ENCODE measurements at regions not wholly inside any gene's neighbourhood (a gene's known extent, or its start where the extent isn't known, plus 50 kb on each side); places are given as distances from the start of the nearest gene placed in this dataset.

GRCh38 chr12:78674311-78675090 lies 190.1 kb upstream of the SYT1 start:
- DNase-seq (ENCODE audit: extremely low read depth, low read depth), result no peak
- TF ChIP-seq, protein P1, sequence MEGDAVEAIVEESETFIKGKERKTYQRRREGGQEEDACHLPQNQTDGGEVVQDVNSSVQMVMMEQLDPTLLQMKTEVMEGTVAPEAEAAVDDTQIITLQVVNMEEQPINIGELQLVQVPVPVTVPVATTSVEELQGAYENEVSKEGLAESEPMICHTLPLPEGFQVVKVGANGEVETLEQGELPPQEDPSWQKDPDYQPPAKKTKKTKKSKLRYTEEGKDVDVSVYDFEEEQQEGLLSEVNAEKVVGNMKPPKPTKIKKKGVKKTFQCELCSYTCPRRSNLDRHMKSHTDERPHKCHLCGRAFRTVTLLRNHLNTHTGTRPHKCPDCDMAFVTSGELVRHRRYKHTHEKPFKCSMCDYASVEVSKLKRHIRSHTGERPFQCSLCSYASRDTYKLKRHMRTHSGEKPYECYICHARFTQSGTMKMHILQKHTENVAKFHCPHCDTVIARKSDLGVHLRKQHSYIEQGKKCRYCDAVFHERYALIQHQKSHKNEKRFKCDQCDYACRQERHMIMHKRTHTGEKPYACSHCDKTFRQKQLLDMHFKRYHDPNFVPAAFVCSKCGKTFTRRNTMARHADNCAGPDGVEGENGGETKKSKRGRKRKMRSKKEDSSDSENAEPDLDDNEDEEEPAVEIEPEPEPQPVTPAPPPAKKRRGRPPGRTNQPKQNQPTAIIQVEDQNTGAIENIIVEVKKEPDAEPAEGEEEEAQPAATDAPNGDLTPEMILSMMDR (IDR thresholded peaks at IDR 0.05; ENCODE audit: low read depth, low read length, missing control alignments), result no peak

GRCh38 chr12:78680596-78680995 lies 184.0 kb upstream of the SYT1 start:
- no peak overlapping the region for H3K4me3 ChIP-seq (replicated peaks; ENCODE audit: low read depth, low read length)
- DNase-seq (ENCODE audit: extremely low read depth, low read depth), result no peak
- TF ChIP-seq, protein P1 (IDR thresholded peaks at IDR 0.05; ENCODE audit: low read depth, low read length, missing control alignments), result no peak

More at GRCh38 chr12:78674311-78675090, 190.1 kb upstream of the SYT1 start:
- no peak overlapping the region for H3K4me3 ChIP-seq (replicated peaks; ENCODE audit: low read depth, low read length)

- no peak overlapping the region for H3K4me3 ChIP-seq (replicated peaks; ENCODE audit: low read depth, low read length)
- TF ChIP-seq, protein P1 (IDR thresholded peaks at IDR 0.05; ENCODE audit: low read depth, low read length, missing control alignments), result no peak
- no peak for DNase-seq (ENCODE audit: extremely low read depth, low read depth)
Observed at GRCh38 chr12:78683031-78683430, 181.5 kb upstream of the SYT1 start.

DNA sequence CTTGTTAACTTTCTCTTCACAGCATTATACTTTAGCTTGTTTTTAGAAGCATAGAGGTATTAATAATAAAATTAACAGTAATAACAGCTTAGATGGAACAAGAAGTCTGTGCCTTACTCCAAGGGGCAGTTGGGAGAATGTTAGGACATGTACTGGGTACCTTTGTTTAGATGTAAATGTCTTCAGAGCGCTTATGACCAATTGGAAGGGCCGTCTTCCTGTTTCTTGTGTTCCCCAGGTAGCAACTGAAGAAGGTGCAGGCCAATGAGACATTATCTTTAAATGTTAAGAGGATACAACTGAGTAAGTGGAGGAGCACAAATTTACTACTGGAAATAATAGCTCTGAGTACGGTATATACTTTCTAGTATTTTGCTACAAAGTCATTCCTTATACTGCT lies 180.9 kb upstream of the SYT1 start:
- no peak overlapping the region for H3K4me3 ChIP-seq (replicated peaks; ENCODE audit: low read depth, low read length)
- TF ChIP-seq, protein P1 (IDR thresholded peaks at IDR 0.05; ENCODE audit: low read depth, low read length, missing control alignments), result no peak

GRCh38 chr12:78684419-78684818 lies 180.2 kb upstream of the SYT1 start:
- TF ChIP-seq, protein P1 (IDR thresholded peaks at IDR 0.05; ENCODE audit: low read depth, low read length, missing control alignments), result no peak
- no peak overlapping the region for H3K4me3 ChIP-seq (replicated peaks; ENCODE audit: low read depth, low read length)
- DNase-seq (ENCODE audit: extremely low read depth, low read depth), result no peak

More for the DNA sequence above, 180.9 kb upstream of the SYT1 start:
- DNase-seq (ENCODE audit: extremely low read depth, low read depth), result no peak

GRCh38 chr12:78695749-78696148 lies 168.8 kb upstream of the SYT1 start:
- TF ChIP-seq, protein P1 (IDR thresholded peaks at IDR 0.05; ENCODE audit: low read depth, low read length, missing control alignments), result no peak
- DNase-seq (ENCODE audit: extremely low read depth, low read depth), result no peak
- no peak overlapping the region for H3K4me3 ChIP-seq (replicated peaks; ENCODE audit: low read depth, low read length)

Data from HFF-Myc (cell line).